Hematopoietic multipotent progenitor cell treated with erythropoietin and hydrocortisone succinate and interleukin-3 and kit ligand, for 8 days (in vitro differentiated cells): ENCODE measurements at regions not wholly inside any gene's neighbourhood (a gene's known extent, or its start where the extent isn't known, plus 50 kb on each side); places are given as distances from the start of the nearest gene placed in this dataset.

Experiments
- DNase-seq: peaks from one replicate; pipeline ENCODE4 v3.0.0-alpha.2; 2015

DNA sequence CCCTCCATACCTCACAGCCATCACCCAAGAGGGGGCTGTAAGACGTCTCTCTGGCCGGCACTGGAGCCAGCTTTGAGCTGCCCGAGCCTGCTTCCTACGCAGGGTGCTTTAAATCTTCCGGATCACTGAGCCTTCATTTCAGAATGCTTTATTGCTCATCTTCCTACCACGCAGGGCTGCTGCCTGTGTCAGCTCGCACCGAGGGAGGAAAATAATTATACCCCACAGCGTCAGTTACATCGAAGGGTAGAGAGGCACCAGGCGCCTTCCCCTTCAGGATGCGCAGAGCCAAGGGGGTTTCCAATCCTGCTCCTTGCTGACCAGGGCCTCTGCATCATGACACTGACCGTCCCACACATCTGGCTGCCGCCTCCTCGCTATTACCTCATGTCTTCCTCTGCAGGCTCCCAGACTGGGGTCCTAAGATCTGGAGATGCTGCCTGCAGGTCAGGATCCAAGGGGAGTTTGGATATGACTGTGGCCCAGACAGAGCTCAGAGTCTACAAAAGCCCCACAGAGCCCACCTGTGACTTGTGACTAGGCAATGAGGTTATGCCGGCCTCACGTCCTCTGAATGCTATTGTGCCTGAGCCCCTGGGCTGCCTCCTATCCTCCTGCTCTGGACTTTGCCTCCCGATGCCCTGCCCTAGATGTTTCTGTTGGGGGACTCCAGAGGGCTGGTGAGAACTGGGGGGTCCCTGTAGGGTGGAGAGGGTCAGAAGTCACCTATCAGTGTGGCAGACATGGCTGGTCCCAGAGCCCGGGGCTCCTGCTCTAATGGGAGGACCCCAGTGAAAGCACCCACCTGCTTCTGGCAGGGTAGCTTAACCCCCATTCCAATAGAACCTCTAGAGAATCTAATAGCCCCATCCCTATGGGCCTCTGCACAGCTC lies 220.3 kb upstream of the RTL1 start:
- no peak for DNase-seq

DNA sequence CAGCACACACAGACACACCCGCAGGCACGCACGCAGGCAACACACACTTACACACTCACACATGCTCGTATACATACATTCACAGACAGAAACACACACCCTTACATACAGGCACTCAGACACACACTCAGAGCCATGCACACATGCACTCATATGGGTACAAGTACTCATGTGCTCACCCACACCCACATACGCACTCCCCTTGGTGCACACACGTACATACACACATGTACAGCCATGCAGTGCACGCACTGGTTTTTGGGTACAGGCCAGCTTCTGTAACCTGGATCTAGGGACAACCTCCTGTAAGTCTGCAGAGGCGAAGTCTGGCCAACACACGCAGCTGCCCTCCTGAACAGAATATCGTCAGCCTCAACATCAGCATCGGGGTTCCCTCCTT lies 221.3 kb upstream of the RTL1 start:
- DNase-seq = no peak

DNA sequence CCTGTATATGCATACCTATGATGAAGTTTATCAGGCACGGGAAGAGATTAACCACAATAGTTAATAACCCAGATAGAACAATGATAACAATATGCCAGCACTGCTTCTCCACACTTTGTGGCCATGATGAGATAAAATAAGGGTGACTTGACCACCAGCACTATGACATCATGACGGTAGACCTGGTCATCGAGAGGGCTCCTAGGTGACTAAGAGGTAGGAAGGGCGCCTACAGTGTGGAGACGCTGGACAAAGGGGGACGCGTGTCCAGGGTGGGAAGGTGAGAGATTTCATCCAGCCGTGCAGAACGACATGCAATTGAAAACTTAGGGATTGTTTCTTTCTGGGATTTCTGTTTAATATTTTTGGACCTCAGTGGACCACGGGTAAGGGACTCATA lies 221.8 kb upstream of the RTL1 start:
- no peak for DNase-seq

DNA sequence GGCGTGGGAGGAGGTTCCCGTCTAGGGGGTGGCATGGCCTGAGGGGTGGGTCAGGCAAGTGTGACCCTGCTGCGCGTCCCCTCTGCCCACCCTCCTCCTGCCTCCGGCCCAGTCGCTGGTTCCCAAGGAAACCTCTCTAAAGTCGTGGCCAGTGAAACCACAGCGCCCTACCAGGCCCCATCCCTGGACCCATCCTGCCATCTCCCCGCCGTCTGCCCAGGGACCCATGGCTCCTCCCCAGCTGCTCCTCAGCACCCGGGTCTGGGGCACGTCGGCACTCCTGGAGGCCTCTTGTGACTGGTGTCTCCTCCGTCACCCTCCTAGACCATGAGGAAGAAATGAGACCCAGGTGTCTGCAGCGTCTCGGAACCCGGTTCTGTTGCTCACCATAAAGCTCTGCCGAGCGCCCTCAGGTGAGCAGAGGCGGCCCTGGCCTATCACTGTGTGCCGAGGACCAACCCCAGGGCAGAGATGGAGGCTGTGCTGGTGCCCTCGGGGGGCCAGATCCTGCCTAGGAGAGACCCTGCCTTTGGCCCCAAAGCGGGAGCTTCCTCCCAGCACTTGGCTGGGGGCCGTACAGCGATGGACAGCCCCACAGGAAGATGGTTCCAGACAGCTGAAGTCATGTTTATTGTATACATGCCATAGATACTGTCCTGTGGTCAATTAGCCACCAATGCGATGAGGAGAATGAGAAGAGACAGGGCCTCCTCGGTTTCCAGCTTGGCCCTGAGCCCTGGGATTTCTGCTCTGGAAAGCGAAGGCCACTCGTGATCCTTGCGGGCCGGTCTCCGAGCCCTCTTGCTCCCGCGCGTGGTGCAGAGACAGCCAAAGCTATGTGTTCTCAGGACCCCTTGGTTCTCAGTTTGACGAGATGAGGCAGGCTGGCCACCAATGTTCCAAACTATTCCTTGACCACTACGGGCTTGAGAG lies 222.5 kb upstream of the RTL1 start:
- no peak for DNase-seq

DNA sequence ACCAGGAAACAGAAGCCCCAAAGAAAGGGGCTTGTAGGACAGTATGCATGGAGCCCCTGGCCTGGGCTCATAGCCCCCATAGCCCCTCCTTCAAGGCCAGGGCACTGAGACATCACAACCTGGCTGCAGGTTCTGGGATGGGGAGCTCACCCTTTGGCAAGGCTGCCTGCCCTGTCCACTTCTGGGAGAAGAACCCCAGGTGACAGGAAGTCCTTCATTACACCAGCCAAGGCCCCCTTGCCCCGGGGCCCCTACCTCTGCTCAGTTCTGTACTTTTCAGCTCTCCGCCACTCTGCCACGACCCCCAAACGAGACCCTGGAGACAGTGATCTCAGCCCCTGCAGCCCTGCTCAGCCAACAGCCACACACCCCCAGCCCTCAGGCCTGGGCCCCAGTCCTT lies 223.2 kb upstream of the RTL1 start:
- no peak for DNase-seq

DNA sequence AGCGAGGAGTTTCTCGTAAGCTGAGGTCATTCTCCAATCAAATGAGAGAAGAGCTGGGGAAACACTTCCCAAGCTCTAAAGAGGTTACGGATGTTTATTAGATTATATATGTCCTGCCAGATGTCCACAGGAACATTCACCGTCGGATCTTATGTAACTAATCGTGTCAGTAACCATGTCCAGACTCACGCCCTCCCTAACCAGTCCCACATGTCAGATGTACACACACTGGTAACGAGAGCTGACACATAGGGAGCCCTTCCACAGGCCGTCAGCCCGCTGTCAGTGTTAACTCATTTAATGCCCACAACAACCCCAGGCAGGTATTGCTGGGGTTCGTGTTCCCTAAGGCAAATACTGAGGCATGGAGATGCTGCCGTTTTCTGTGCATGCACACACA lies 223.7 kb upstream of the RTL1 start:
- no peak for DNase-seq

DNA sequence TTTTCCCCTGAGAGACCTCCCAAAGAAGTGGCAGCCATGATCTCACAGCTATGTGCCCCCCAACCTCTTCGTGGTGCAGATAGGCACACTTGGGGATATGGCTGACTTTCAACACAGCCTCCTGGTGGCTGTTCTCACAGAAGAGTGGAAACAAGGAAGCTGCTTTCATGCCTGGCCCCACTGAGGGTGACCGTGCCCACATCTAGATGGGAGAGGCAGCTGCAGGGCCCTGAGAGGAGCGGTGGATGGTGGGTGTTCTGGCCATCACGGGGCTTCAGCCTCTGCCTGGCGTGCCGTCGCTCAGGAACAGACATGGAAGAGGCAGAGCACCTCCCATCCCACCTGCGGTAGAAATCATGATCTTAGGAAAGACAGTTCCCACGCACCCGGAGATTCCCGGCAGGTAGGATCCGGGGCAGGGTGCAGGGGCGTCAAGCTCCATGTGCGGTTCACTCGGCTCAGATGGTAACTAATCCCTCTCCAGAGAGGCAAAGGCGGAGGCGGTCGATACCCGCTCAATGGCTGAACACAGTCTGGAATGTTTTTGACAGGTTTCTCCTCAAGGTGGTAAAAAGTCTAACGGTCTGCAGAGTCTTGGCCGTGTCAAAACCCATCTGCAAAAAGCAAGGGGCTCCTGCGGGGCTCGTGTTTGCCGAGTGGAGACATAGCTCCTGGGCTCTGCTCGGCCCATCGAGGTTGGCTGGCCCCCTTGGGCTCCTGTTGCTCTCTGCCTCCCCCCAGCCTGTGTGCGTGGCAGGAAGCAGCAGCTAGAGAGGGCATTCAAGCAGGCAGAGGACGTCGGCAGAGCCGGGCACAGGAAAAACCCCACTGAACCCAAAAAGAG lies 225.2 kb upstream of the RTL1 start:
- DNase-seq = no peak

DNA sequence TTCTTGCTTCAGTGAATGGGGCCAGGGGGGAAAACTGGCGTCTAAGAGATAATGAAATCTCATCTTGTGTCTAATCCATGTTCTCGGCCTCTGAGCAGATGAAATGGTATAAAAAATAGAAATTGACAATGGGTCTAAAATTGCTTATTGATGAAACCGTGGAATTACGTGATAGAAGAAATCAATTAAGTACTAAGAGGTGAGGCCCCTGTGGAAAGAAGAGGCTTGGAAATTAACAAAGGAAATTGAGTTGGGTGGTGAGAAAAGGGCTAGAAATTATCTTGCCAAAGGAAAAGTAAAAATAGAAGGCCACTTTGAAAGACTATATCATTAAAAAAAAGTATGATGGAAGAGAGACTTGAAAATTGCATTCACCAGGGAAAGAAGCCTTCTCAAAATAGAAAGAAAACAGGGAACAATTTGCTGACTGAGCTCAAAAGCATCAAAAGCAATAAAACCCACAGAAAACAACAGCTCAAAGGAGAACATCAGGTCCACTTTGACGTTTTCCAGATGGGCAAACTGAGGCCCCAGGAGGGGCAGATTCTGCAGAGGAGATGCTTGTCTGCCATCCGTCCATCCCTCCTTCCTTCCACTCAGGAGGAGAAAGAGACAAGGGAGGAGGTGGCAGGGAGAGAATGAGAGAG lies 226.1 kb upstream of the RTL1 start:
- DNase-seq = no peak

DNA sequence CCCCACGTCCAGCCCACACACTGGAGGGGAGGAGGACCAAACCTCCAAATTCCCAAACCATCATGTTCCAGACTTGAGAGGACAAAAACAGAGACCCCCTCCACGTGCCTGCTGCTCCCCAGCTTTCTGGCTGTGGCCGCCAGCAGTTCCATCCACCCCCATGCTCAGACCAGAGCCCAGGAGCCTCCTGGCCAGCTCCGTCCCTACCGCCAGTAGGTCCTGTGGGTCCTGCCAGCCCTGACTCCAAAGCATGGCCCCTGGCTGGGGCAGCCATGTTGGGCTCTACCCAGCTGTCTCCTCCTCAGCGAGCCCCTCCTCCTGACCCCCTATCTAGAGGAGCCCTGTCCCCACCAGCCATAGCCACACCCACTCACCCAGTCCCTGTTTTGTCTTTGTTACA lies 227.3 kb upstream of the RTL1 start:
- no peak for DNase-seq

DNA sequence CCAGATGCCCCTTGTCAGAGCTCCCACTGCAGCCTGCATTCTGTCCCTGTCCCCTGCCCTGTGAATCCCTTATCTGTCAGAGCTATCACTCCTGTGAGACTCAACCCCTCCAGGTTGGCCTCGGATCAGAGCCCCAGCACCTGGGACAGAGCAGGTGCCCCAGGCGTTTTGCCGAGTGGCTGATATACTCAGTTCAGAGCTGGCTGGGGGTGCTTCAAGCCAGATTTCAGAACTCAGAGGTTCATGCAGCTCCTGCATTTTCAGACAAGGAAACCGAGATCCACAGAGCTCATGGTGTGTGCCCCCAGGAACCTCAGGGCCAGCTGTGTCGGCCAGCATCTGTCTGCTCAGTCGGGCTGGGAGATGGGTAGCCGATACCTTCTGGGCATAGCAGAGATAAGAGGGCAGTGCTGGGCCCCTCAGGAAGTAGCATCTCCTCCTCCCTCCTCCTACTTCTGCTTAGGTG lies 228.0 kb upstream of the RTL1 start:
- no peak for DNase-seq

DNA sequence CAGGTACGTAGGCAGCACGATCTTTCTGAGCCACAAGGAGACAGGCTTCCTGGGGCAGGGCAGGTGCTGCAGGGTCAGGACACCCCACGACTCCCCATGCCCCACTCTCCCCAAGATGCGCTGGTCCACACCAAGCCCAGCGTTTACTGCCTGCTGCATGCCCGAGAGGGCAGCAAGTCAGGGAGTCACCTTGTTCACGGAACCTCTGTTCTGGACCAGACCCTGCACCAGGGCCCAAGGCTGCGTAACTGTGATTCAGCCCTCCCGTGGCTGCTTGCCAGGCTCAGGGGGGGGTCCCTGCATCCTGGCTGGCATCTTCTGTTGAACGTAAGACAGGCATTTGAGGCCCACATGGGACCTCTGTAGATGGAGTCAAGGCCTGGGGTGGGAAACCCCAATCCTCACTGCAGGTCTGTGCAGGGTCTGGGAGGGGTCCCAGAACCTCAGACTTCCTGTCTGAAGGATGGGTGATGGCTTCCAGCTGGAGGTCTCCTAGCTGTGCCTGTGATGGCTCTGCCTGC lies 228.6 kb upstream of the RTL1 start:
- DNase-seq = no peak

DNA sequence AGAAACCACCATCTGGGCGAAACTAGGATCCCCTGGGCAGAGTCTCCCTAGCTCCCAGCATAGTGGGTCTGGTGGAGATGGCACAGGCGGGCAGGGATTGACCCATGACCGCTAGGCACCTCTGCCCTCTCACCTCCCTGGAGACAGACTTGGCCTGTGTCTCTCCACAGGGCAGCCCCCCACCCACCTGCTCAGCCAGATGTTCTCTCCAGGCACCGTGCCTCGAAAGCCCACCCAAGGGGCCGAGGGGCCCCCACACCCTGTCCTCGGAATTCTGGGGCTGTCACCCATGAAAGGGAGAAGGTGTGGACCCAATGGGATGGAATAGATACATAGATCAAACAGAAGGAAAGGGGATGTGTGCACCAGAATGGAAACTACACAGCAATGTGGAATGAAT lies 229.1 kb upstream of the RTL1 start:
- no peak for DNase-seq

DNA sequence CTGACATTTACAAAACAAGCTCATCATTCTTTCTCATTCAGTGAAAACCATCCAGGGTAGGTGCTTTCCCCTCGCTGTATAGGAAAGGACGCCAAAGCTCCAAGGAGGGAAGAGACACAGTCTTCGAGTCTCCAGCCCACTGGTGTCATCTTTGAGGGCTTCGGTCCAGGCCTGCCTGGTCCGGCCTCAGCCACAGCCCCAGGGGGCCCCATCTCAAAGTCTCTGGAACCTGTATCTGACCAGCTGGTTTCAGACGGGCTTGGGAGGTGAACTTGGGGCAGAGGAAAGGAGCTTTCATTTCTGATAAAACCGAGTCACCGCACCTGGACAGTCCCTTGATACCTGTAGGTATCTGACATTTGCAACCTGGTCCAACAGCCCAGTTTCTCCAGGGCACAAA lies 229.5 kb upstream of the RTL1 start:
- DNase-seq = no peak

DNA sequence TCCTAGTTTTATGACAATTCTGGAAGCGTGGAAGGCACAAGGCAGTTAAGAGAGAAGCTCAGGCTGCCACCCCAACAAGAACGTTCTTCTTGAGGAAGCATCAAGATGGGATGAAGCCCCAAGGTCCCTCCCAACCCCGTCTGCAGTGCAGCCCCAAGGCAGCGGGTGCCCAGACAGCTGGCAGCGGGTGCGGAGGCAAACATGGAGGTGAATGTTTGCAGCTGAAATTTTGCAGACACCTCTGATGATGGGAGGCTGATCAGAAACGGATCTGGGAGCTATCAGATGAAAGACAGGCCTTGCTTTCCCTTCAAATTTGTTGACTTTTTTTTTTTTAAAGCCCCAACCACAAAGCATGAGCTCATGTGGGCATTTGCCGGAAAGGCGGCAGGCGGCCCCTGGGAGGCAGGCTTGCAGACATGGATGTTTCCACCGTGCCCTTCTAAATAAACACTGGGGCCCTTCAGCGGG lies 230.7 kb upstream of the RTL1 start:
- no peak for DNase-seq

DNA sequence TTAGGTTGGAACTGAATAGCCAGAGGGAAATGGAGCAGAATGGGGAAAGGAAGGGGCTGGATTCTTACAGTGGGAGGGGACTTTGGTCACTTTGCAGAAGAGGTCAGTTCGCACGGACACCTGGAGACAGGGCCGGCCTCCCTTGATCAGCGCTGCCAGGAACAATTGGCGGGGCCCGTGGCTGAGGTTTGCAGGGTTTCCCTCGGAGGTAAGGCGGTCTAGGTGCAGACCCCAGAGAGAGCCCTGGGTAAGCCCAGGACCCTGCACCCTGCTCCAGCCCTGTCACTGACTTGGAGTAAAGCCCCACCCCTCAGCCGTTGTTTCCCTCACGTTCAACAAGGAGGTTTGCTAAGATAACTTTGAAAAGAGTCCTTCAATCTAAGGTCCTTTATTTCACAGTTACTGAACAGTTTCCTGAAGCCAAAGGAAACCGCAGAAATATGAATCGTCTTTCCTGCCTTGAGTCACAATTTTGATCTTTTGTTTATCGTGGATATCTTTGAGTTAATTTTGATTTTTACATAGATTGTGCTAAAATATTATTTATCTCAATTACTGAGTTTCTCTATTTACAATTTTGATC lies 231.4 kb upstream of the RTL1 start:
- peak; percentile 6 for DNase-seq

DNA sequence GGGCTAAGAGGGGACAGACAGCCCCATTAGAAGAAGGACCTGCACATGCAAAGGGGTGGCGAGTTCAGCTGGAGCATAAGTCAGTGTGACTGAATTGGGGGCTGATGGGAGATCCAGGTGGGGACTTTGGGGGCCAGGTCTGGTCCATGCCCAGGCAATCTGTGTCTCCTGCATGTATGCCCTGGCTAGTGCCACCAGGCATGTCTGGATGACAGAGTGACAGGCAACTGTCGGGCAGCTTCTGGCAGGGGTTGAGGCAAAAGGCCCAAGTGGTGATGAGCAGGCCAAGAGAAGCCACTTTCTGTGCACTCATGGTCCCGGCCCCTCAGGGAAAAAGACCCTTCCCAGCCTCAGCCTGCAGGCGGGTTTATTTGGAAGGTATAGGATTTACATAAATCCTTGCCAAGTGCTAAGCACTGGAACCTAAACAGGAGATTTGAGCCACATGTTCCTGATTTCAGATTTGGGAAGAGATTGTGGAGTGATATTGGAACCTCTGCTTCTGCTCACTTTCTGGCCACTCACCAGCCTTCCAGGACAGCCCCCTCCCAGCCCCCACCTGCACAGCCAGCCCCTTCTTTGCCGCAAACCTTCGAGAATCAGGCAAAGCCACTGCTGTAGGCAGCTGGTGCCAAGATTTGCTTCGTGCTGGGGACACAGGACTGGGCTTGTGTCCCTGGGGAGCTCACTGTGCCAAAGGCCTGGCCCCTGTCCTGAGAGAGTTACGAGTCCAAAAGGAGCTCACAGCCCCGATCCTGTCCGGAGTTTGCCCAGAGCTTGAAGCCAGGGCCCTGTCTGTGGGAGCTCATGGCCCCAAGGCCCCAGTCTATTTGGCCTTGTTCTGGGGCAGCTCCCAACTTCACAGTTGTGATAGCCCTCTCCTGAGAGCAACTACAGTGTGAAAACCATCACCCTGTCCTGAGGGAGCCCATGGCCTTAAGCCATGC lies 232.5 kb upstream of the RTL1 start:
- DNase-seq = no peak

DNA sequence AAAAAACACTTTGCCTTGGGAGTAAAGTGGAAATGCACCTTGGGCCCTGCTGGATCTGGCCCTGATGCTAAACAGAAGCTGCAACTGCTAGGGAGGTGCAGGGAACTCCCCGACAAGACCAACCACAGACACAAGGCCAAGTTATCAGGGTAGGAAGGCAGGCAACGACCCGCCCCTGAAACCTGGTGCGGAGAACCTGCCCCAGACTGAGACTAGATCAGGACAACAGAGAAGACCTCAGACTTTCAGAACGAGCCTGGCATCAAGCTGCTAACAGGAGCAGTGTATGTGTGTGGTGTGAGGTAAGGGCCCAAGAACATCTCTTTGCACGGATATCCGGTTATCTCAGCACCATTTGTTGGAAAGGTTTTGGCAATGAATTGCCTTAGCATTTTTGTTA lies 233.7 kb upstream of the RTL1 start:
- DNase-seq = peak; percentile 3

DNA sequence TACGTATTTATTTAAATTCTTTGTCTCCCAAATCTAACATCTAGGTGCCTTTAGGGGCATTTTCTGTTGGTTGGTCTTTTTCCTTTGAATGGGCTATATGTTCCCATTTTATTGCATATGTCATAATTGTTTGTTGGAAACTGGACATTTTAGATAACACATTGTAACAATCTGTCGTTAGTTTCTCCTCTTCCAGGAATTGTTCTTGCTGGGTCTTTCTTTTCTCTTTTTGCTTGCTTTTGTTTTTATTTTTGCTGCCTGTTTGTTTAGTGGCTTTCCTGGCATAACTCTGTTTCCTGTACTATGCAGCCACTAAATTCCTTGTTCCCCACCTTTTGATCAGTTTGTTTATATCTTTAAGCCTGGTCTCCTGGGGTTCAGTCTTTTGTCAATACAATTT lies 244.3 kb upstream of the RTL1 start:
- no peak for DNase-seq

DNA sequence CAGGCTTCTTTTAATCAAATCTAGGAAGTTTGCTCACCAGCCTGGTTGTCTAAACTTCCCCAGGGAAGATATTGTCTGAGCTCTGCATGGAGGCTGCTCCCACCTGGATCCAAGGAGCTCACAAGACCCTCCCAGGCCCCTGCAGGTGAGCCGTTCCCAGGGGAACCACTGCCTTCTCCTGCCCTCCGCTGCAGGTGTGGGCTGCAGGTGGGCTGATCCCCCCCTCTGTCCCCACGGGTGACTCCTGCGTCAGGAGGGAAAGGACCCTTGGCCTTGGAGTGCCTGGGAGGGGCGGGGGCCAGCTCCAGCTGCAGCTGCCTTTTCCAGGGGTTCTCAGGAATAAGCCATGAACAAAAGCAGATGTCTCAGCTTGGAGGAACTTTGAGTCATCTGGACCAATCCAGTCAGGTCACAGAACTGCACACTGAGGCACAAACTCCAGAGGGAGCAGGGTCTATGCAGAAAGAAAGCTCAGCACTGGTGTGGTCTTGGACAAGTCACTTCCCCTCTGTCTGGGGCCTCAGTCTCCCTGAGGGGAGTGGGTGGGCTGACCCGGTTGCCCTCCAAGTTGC lies 246.6 kb upstream of the RTL1 start:
- no peak for DNase-seq
